Immature natural killer cell (primary cell): ENCODE measurements at regions not wholly inside any gene's neighbourhood (a gene's known extent, or its start where the extent isn't known, plus 50 kb on each side); places are given as distances from the start of the nearest gene placed in this dataset.

Source experiments
- DNase-seq, 3 donors: peaks; one replicate each; pipeline ENCODE4 v3.0.0; 2022; ENCODE audit warnings: mixed read lengths in 1 of 3
- H3K27ac Mint-ChIP-seq, 6 donors: one replicate each; pipeline ENCODE4 v1.8.0; 2020; ENCODE audit warnings: mixed read lengths in 6 of 6, mild to moderate bottlenecking in 5 of 6, inconsistent platforms in 4 of 6, moderate library complexity in 3 of 6
- H3K27me3 Mint-ChIP-seq, 3 donors: one replicate each; pipeline ENCODE4 v1.8.0; 2020 to 2021; ENCODE audit warnings: low read depth in 3 of 3, mild to moderate bottlenecking in 3 of 3, mixed read lengths in 3 of 3, moderate library complexity in 3 of 3, inconsistent platforms in 1 of 3
- H3K36me3 Mint-ChIP-seq, 3 donors: one replicate each; pipeline ENCODE4 v1.8.0; 2020; ENCODE audit warnings: mixed read lengths in 3 of 3, inconsistent platforms in 2 of 3, mild to moderate bottlenecking in 2 of 3
- H3K4me1 Mint-ChIP-seq, 2 donors: one replicate each; pipeline ENCODE4 v1.8.0; 2020; ENCODE audit warnings: inconsistent platforms in 2 of 2, mild to moderate bottlenecking in 2 of 2, mixed read lengths in 2 of 2, moderate library complexity in 1 of 2
- H3K4me3 Mint-ChIP-seq, 5 donors: one replicate each; pipeline ENCODE4 v1.8.0; 2020; ENCODE audit warnings: mild to moderate bottlenecking in 5 of 5, mixed read lengths in 5 of 5, inconsistent platforms in 3 of 5, moderate library complexity in 3 of 5
- H3K9me3 Mint-ChIP-seq, 6 donors: one replicate each; pipeline ENCODE4 v1.8.0; 2020; ENCODE audit warnings: mild to moderate bottlenecking in 6 of 6, mixed read lengths in 6 of 6, inconsistent platforms in 4 of 6, moderate library complexity in 3 of 6

- peaks cover 3 to 43% (median 14%) of the 10 kb centered on the region in 6 donors for H3K9me3 Mint-ChIP-seq
- H3K4me3 Mint-ChIP-seq = no peak overlapping the region
- no peak for DNase-seq
- peaks cover 0 to 2% (median 0%) of the 10 kb centered on the region in 3 donors for H3K27me3 Mint-ChIP-seq
- no peaks in the 10 kb centered on the region for H3K36me3 Mint-ChIP-seq
- no peaks in the 10 kb centered on the region for H3K4me1 Mint-ChIP-seq
- no peak overlapping the region for H3K27ac Mint-ChIP-seq
These were observed 893.7 kb downstream of the TFAP2A start for GRCh38 chr6:9521152-9521530.

GRCh38 chr6:9520417-9521151 is 894.3 kb downstream of the TFAP2A start:
- no peak overlapping the region for H3K27ac Mint-ChIP-seq
- DNase-seq = no peak
- no peaks in the 10 kb centered on the region for H3K4me1 Mint-ChIP-seq
- H3K9me3 Mint-ChIP-seq = peaks cover 3 to 38% (median 12%) of the 10 kb centered on the region in 6 donors
- no peak overlapping the region for H3K4me3 Mint-ChIP-seq
- no peaks in the 10 kb centered on the region for H3K36me3 Mint-ChIP-seq
- H3K27me3 Mint-ChIP-seq = peaks cover 0 to 2% (median 0%) of the 10 kb centered on the region in 3 donors

GRCh38 chr6:9518431-9518830 is 896.4 kb downstream of the TFAP2A start:
- no peaks in the 10 kb centered on the region for H3K36me3 Mint-ChIP-seq
- H3K27me3 Mint-ChIP-seq = peaks cover 0 to 2% (median 0%) of the 10 kb centered on the region in 3 donors
- H3K27ac Mint-ChIP-seq = no peak overlapping the region
- H3K4me1 Mint-ChIP-seq = no peaks in the 10 kb centered on the region
- peaks cover 4 to 33% (median 11%) of the 10 kb centered on the region in 6 donors for H3K9me3 Mint-ChIP-seq
- DNase-seq = no peak
- no peak overlapping the region for H3K4me3 Mint-ChIP-seq

GRCh38 chr6:9517806-9518205 is 897.1 kb downstream of the TFAP2A start:
- no peak overlapping the region for H3K4me3 Mint-ChIP-seq
- no peak overlapping the region for H3K27ac Mint-ChIP-seq
- H3K27me3 Mint-ChIP-seq = peaks cover 0 to 2% (median 0%) of the 10 kb centered on the region in 3 donors
- H3K4me1 Mint-ChIP-seq = no peaks in the 10 kb centered on the region
- peaks cover 2 to 33% (median 6%) of the 10 kb centered on the region in 6 donors for H3K9me3 Mint-ChIP-seq
- H3K36me3 Mint-ChIP-seq = no peaks in the 10 kb centered on the region
- DNase-seq = no peak

- H3K36me3 Mint-ChIP-seq = no peaks in the 10 kb centered on the region
- H3K4me1 Mint-ChIP-seq = no peaks in the 10 kb centered on the region
- no peak overlapping the region for H3K27ac Mint-ChIP-seq
- no peaks in the 10 kb centered on the region for H3K27me3 Mint-ChIP-seq
- H3K4me3 Mint-ChIP-seq = no peak overlapping the region
- H3K9me3 Mint-ChIP-seq = peaks cover 2 to 27% (median 6%) of the 10 kb centered on the region in 6 donors
- DNase-seq = no peak
These were observed 899.0 kb downstream of the TFAP2A start for GRCh38 chr6:9515633-9516606.

- Mint-ChIP-seq H3K9me3 (peaks cover 2 to 23% (median 5%) of the 10 kb centered on the region in 6 donors), H3K27ac (no peak overlapping the region), H3K4me3 (no peak overlapping the region), H3K27me3 (no peaks in the 10 kb centered on the region), H3K36me3 (no peaks in the 10 kb centered on the region), H3K4me1 (no peaks in the 10 kb centered on the region)
- no peak for DNase-seq
These were observed 900.7 kb downstream of the TFAP2A start for GRCh38 chr6:9514146-9514545.

- Mint-ChIP-seq H3K27me3 (no peaks in the 10 kb centered on the region), H3K36me3 (no peaks in the 10 kb centered on the region), H3K4me3 (no peak overlapping the region), H3K27ac (no peak overlapping the region), H3K4me1 (no peaks in the 10 kb centered on the region), H3K9me3 (peaks cover 1 to 30% (median 7%) of the 10 kb centered on the region in 6 donors)
- no peak for DNase-seq
These were observed 903.7 kb downstream of the TFAP2A start for GRCh38 chr6:9511157-9511556.

- Mint-ChIP-seq H3K4me3 (no peak overlapping the region), H3K36me3 (no peaks in the 10 kb centered on the region), H3K4me1 (no peaks in the 10 kb centered on the region), H3K27me3 (no peaks in the 10 kb centered on the region), H3K9me3 (peaks cover 2 to 36% (median 13%) of the 10 kb centered on the region in 6 donors), H3K27ac (no peak overlapping the region)
- DNase-seq = no peak
These were observed 907.6 kb downstream of the TFAP2A start for GRCh38 chr6:9507136-9507895.

GRCh38 chr6:9504191-9504590 is 910.7 kb downstream of the TFAP2A start:
- Mint-ChIP-seq H3K4me1 (no peaks in the 10 kb centered on the region), H3K9me3 (peaks cover 9 to 31% (median 11%) of the 10 kb centered on the region in 6 donors), H3K4me3 (no peak overlapping the region), H3K36me3 (no peaks in the 10 kb centered on the region), H3K27me3 (no peaks in the 10 kb centered on the region), H3K27ac (no peak overlapping the region)
- no peak for DNase-seq

GRCh38 chr6:9503111-9503761 is 911.6 kb downstream of the TFAP2A start:
- Mint-ChIP-seq H3K27ac (no peak overlapping the region), H3K36me3 (no peaks in the 10 kb centered on the region), H3K9me3 (peaks cover 10 to 32% (median 11%) of the 10 kb centered on the region in 6 donors), H3K4me1 (no peaks in the 10 kb centered on the region), H3K27me3 (no peaks in the 10 kb centered on the region), H3K4me3 (no peak overlapping the region)
- no peak for DNase-seq

GRCh38 chr6:9499709-9500108 is 915.2 kb downstream of the TFAP2A start:
- no peak overlapping the region for H3K4me3 Mint-ChIP-seq
- peaks cover 6 to 41% (median 23%) of the 10 kb centered on the region in 6 donors for H3K9me3 Mint-ChIP-seq
- no peaks in the 10 kb centered on the region for H3K4me1 Mint-ChIP-seq
- peaks cover 0 to 2% (median 0%) of the 10 kb centered on the region in 3 donors for H3K36me3 Mint-ChIP-seq
- H3K27me3 Mint-ChIP-seq = no peaks in the 10 kb centered on the region
- no peak overlapping the region for H3K27ac Mint-ChIP-seq
- DNase-seq = no peak

GRCh38 chr6:9496837-9497236 is 918.0 kb downstream of the TFAP2A start:
- peaks cover 0 to 4% (median 0%) of the 10 kb centered on the region in 3 donors for H3K36me3 Mint-ChIP-seq
- H3K27me3 Mint-ChIP-seq = no peaks in the 10 kb centered on the region
- no peaks in the 10 kb centered on the region for H3K4me1 Mint-ChIP-seq
- H3K9me3 Mint-ChIP-seq = peaks cover 10 to 41% (median 21%) of the 10 kb centered on the region in 6 donors
- DNase-seq = no peak
- H3K27ac Mint-ChIP-seq = no peak overlapping the region
- no peak overlapping the region for H3K4me3 Mint-ChIP-seq

- Mint-ChIP-seq H3K4me1 (no peaks in the 10 kb centered on the region), H3K27ac (no peak overlapping the region), H3K36me3 (peaks cover 0 to 4% (median 0%) of the 10 kb centered on the region in 3 donors), H3K27me3 (peaks cover 0 to 2% (median 0%) of the 10 kb centered on the region in 3 donors), H3K9me3 (peaks cover 10 to 45% (median 20%) of the 10 kb centered on the region in 6 donors), H3K4me3 (no peak overlapping the region)
- no peak for DNase-seq
These were observed 920.0 kb downstream of the TFAP2A start for GRCh38 chr6:9494864-9495263.
